Pancreas (tissue), 10 donors: ENCODE measurements at regions not wholly inside any gene's neighbourhood (a gene's known extent, or its start where the extent isn't known, plus 50 kb on each side); places are given as distances from the start of the nearest gene placed in this dataset.

ENCODE experiments used
- ATAC-seq, 4 donors: fragments of 200-7000 bp; cut with Tn5 transposase; one replicate each; pipeline versions ENCODE4 v1.8.0 to v1.9.1; 2020; ENCODE audit warnings: mild to moderate bottlenecking in 4 of 4, moderate library complexity in 4 of 4
- DNase-seq, 6 donors: peaks; one replicate each; pipeline ENCODE4 v3.0.0-alpha.2; 2020
- FAIRE-seq: peaks from 2 replicates; lab custom pipeline; 2012; peaks lifted over from hg19 to GRCh38; lab: Jason Lieb, UNC
- H3K27ac ChIP-seq, 4 donors: fragments of 200-600 bp; sonication (generic); 1 replicate in 3 of 4; 2 replicates in 1 of 4; pipeline versions ENCODE4 v1.5.0 to v1.8.0; 2020
- H3K27me3 ChIP-seq, 4 donors: fragments of 200-600 bp; one replicate each; pipeline ENCODE4 v1.8.0; 2021
- H3K36me3 ChIP-seq, 3 donors: fragments of 200-600 bp; sonication (generic) in 1 of 3; one replicate each; pipeline versions ENCODE4 v1.5.0 to v1.8.0; 2020 to 2021
- H3K4me1 ChIP-seq, 3 donors: fragments of 200-600 bp; one replicate each; pipeline ENCODE4 v1.8.0; 2021
- H3K4me3 ChIP-seq, 4 donors: fragments of 200-600 bp; sonication (generic) in 2 of 4; one replicate each; pipeline versions ENCODE4 v1.5.0 to v1.8.0; 2020 to 2021
- H3K9me3 ChIP-seq, 4 donors: fragments of 200-600 bp; one replicate each; pipeline ENCODE4 v1.8.0; 2021
- WGBS, 2 donors: extraction: QIAGEN DNeasy Blood & Tissue Kit; methylation state at CpG; one replicate each; pipeline ENCODE4 v1.1.7; 2013; 5-methylcytosine and 5-hydroxymethylcytosine counted together
- intact Hi-C, 3 donors: fragments of 100-400 bp; cut with DNase I; formaldehyde crosslinking; loops; one replicate each; pipeline versions ENCODE4 v1.11.1 to v1.14.2; 2022
- TF ChIP-seq, protein P1 (sequence below), 4 donors: fragments of 200-600 bp; sonication (generic) in 3 of 4; IDR thresholded peaks; one replicate each; pipeline versions ENCODE4 v1.5.0 to v1.8.0; 2021; ENCODE audit warnings: antibody characterized with exemption in 4 of 4
- donor health status: healthy with polysubstance abuse.
- donor health status: DM: no; HTN: no; CAD: no; lungs with moderate emphysema.
- donor health status: DM: no; HTN: no; CAD: no.
- donor health status: control.
- donor health status: control.
- donor health status: Bipolar disorder and iron deficiency.
- donor health status: DM: yes; HTN: yes; CAD: no.
- donor health status: DM: no; HTN: no; CAD: no.
- donor health status: DM: no; HTN: no; CAD: no.
- donor health status: DM: yes; HTN: yes; CAD: no.

DNA sequence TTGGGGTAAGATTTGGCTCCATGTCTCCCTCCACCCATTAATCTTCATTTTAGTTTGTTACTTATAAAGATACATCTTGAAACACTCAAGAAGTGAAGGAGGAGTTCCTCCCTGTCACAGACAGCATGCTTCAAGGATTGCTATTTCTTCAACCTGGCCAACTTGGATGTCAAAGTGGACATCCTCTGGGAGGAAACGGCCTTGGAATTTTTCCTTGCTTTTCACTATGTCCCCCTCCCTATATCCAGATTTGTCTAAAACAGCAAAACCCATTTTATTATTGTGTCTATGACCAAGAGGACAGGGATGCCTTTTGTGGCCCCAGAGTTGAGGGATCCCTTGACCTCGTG lies 242.9 kb downstream of the LPIN1 start:
- H3K27ac ChIP-seq = no peak overlapping the region
- FAIRE-seq (no peak), DNase-seq (no peak), ATAC-seq (no peak)
- WGBS, 2 donors = 80 to 89% methylated on average over 2 of the region's 2 CpGs
- no peaks in the 10 kb centered on the region for H3K36me3 ChIP-seq
- TF ChIP-seq, protein P1, sequence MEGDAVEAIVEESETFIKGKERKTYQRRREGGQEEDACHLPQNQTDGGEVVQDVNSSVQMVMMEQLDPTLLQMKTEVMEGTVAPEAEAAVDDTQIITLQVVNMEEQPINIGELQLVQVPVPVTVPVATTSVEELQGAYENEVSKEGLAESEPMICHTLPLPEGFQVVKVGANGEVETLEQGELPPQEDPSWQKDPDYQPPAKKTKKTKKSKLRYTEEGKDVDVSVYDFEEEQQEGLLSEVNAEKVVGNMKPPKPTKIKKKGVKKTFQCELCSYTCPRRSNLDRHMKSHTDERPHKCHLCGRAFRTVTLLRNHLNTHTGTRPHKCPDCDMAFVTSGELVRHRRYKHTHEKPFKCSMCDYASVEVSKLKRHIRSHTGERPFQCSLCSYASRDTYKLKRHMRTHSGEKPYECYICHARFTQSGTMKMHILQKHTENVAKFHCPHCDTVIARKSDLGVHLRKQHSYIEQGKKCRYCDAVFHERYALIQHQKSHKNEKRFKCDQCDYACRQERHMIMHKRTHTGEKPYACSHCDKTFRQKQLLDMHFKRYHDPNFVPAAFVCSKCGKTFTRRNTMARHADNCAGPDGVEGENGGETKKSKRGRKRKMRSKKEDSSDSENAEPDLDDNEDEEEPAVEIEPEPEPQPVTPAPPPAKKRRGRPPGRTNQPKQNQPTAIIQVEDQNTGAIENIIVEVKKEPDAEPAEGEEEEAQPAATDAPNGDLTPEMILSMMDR (IDR thresholded peaks at IDR 0.05) = no peak
- intact Hi-C loops = no loop called here
- H3K4me1 ChIP-seq = no peaks in the 10 kb centered on the region
- H3K4me3 ChIP-seq = no peak overlapping the region
- H3K9me3 ChIP-seq = no peaks in the 10 kb centered on the region
- no peaks in the 10 kb centered on the region for H3K27me3 ChIP-seq

DNA sequence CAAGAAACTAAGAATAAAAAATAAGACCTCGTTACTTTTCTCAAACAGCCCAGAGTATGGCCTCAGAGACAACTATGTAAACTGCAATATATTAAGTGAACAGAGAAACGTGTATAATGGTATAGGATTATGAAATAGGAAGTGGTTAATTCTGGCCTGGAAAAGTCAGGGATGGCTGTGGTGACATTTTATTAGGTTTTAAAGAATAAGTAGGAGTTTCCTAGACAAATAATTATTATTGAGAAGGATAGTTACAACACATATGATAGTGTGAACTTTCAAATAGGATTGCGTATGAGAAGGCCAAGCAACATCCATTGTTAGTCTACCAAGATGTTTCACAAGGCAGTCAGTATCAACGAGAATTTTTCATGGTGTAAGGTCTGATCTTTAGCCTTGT lies 244.1 kb downstream of the LPIN1 start:
- H3K27me3 ChIP-seq = no peaks in the 10 kb centered on the region
- H3K9me3 ChIP-seq = no peaks in the 10 kb centered on the region
- no peaks in the 10 kb centered on the region for H3K36me3 ChIP-seq
- no peak for FAIRE-seq
- no peak overlapping the region for H3K4me3 ChIP-seq
- WGBS, 2 donors = 86 to 91% methylated on average over 4 of the region's 4 CpGs
- no peak for ATAC-seq
- no peaks in the 10 kb centered on the region for H3K4me1 ChIP-seq
- TF ChIP-seq, protein P1 (IDR thresholded peaks at IDR 0.05) = no peak
- intact Hi-C loops = no loop called here
- no peak overlapping the region for H3K27ac ChIP-seq
- DNase-seq = no peak

DNA sequence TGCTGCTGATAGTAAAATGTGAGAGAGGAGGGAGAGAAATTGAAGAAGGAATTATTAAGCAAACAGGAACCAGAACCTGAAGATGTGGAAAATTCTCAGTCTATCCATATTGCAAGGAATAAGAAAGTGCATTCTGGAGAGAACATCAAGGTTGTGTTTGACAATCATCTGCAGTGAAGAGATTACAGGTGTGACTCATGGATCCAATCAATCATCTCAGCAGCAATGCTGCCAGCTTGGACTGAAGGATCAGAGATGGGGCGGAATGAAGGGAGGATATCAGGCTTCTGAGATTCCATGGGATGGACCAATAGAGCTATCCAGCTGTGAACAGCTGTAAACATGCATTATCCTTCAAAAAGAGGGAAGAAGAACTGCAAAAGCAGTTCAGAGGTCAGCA lies 247.3 kb downstream of the LPIN1 start:
- FAIRE-seq = no peak
- TF ChIP-seq, protein P1 (IDR thresholded peaks at IDR 0.05) = no peak
- no peak for DNase-seq
- Histone ChIP-seq H3K4me1 (no peaks in the 10 kb centered on the region), H3K27ac (no peak overlapping the region), H3K27me3 (no peaks in the 10 kb centered on the region), H3K4me3 (no peak overlapping the region), H3K9me3 (no peaks in the 10 kb centered on the region), H3K36me3 (no peaks in the 10 kb centered on the region)
- ATAC-seq = no peak
- intact Hi-C loops = no loop called here
- 94 to 100% methylated on average over 1 of the region's 1 CpG for WGBS, 2 donors

DNA sequence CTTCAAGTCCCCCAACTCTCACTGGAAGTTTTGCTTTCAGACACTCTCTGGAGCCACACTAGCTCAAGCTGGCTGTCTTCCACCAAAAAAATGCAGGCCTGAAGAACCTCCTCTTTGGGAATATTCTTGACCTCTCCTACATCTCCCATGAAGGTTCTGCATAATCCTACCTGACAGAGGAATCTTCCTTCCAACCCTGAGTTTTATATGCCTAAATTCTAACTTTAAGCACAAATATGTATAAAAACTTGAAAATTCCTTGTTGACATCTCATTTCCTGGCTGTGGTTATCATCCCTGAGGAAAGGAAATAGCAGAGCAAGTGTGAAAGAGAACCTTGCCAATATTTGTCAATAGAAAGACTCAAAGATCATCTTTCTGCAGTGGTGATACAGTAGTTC lies 249.0 kb downstream of the LPIN1 start:
- no peaks in the 10 kb centered on the region for H3K4me1 ChIP-seq
- H3K36me3 ChIP-seq = no peaks in the 10 kb centered on the region
- DNase-seq = no peak
- H3K9me3 ChIP-seq = no peaks in the 10 kb centered on the region
- no peak overlapping the region for H3K4me3 ChIP-seq
- H3K27me3 ChIP-seq = no peaks in the 10 kb centered on the region
- no peak for ATAC-seq
- intact Hi-C loops = no loop called here
- TF ChIP-seq, protein P1 (IDR thresholded peaks at IDR 0.05) = no peak
- no peak overlapping the region for H3K27ac ChIP-seq
- FAIRE-seq = no peak

DNA sequence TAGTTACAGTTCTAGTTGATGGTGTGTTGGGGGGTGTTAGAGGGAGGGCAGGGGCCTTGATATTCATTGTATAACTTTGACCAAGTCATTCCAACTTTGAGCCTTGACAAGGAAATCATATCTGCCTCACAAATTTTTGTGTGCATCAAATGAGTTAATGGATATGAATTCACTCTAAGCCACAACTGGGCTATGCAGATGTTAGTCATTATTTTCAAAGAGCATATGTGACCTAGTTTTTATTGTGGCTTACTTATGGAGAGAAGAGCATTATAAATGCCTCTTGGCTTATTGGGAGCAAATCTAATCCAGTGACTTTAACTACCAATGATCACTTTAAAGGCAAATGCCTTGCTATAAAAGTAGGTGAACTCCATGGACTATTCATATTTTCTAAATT lies 250.2 kb downstream of the LPIN1 start:
- Histone ChIP-seq H3K9me3 (no peaks in the 10 kb centered on the region), H3K4me3 (no peak overlapping the region), H3K4me1 (no peaks in the 10 kb centered on the region), H3K27ac (no peak overlapping the region), H3K36me3 (no peaks in the 10 kb centered on the region), H3K27me3 (no peaks in the 10 kb centered on the region)
- intact Hi-C loops = no loop called here
- no peak for DNase-seq
- peak in 1 of 4 donors; percentile 17 for ATAC-seq
- TF ChIP-seq, protein P1 (IDR thresholded peaks at IDR 0.05) = no peak
- FAIRE-seq = no peak
